ENCODE measurements at regions not wholly inside any gene's neighbourhood (a gene's known extent, or its start where the extent isn't known, plus 50 kb on each side); places are given as distances from the start of the nearest gene placed in this dataset.

GRCh38 chr6:167730441-167730840, 96.3 kb upstream of the AFDN start:
- H3K27me3 ChIP-seq (ENCODE audit: insufficient read depth, low read length): no peaks in the 10 kb centered on the region
- H3K36me3 ChIP-seq (ENCODE audit: insufficient read depth, low read length): no peaks in the 10 kb centered on the region
- H3F3A ChIP-seq (ENCODE audit: insufficient read depth, low read length): no peaks in the 10 kb centered on the region
- H3K4me3 ChIP-seq (ENCODE audit: low read depth, low read length, poor library complexity, severe bottlenecking): no peak overlapping the region
- no peaks in the 10 kb centered on the region for H4K20me1 ChIP-seq (ENCODE audit: insufficient read depth, low read length)
- H3K4me2 ChIP-seq (ENCODE audit: low read length): no peak overlapping the region
- H3K27ac ChIP-seq (ENCODE audit: low read depth, low read length, poor library complexity, severe bottlenecking): no peak overlapping the region
- H3K9me2 ChIP-seq (ENCODE audit: low read depth, low read length): no peaks in the 10 kb centered on the region
- no peak overlapping the region for H3K9ac ChIP-seq (ENCODE audit: low read length)
- no peaks in the 10 kb centered on the region for H3K79me2 ChIP-seq (ENCODE audit: insufficient read depth, low read length)
- H2AFZ ChIP-seq (ENCODE audit: low read length): no peak overlapping the region
- H3K4me1 ChIP-seq (ENCODE audit: insufficient read depth, low read length, severe bottlenecking): no peaks in the 10 kb centered on the region
- no peaks in the 10 kb centered on the region for H3K9me3 ChIP-seq (ENCODE audit: low read length)
- no peak for TF ChIP-seq EZH2 (IDR thresholded peaks at IDR 0.05; ENCODE audit: borderline replicate concordance, low read length)
- TF ChIP-seq CTCF (IDR thresholded peaks at IDR 0.05; ENCODE audit: low read length): no peak

- no peak overlapping the region for H3K27ac ChIP-seq (ENCODE audit: low read depth, low read length, poor library complexity, severe bottlenecking)
- no peaks in the 10 kb centered on the region for H3F3A ChIP-seq (ENCODE audit: insufficient read depth, low read length)
- no peaks in the 10 kb centered on the region for H3K4me1 ChIP-seq (ENCODE audit: insufficient read depth, low read length, severe bottlenecking)
- no peak overlapping the region for H3K4me2 ChIP-seq (ENCODE audit: low read length)
- TF ChIP-seq CTCF (IDR thresholded peaks at IDR 0.05; ENCODE audit: low read length) (no peak), EZH2 (IDR thresholded peaks at IDR 0.05; ENCODE audit: borderline replicate concordance, low read length) (no peak)
- no peaks in the 10 kb centered on the region for H3K27me3 ChIP-seq (ENCODE audit: insufficient read depth, low read length)
- no peak overlapping the region for H3K4me3 ChIP-seq (ENCODE audit: low read depth, low read length, poor library complexity, severe bottlenecking)
- H2AFZ ChIP-seq (ENCODE audit: low read length): no peak overlapping the region
- no peaks in the 10 kb centered on the region for H3K79me2 ChIP-seq (ENCODE audit: insufficient read depth, low read length)
- no peak overlapping the region for H3K9ac ChIP-seq (ENCODE audit: low read length)
- no peaks in the 10 kb centered on the region for H3K9me2 ChIP-seq (ENCODE audit: low read depth, low read length)
- no peaks in the 10 kb centered on the region for H3K9me3 ChIP-seq (ENCODE audit: low read length)
- H4K20me1 ChIP-seq (ENCODE audit: insufficient read depth, low read length): no peaks in the 10 kb centered on the region
- no peaks in the 10 kb centered on the region for H3K36me3 ChIP-seq (ENCODE audit: insufficient read depth, low read length)
Observed at GRCh38 chr6:167731216-167731615, 95.5 kb upstream of the AFDN start.

GRCh38 chr6:167731731-167732422, 94.8 kb upstream of the AFDN start:
- H2AFZ ChIP-seq (ENCODE audit: low read length): no peak overlapping the region
- no peak overlapping the region for H3K4me2 ChIP-seq (ENCODE audit: low read length)
- no peak overlapping the region for H3K9ac ChIP-seq (ENCODE audit: low read length)
- H3K79me2 ChIP-seq (ENCODE audit: insufficient read depth, low read length): no peaks in the 10 kb centered on the region
- TF ChIP-seq EZH2 (IDR thresholded peaks at IDR 0.05; ENCODE audit: borderline replicate concordance, low read length): no peak
- no peak for TF ChIP-seq CTCF (IDR thresholded peaks at IDR 0.05; ENCODE audit: low read length)
- no peak overlapping the region for H3K4me3 ChIP-seq (ENCODE audit: low read depth, low read length, poor library complexity, severe bottlenecking)
- no peak overlapping the region for H3K27ac ChIP-seq (ENCODE audit: low read depth, low read length, poor library complexity, severe bottlenecking)
- no peaks in the 10 kb centered on the region for H3K9me2 ChIP-seq (ENCODE audit: low read depth, low read length)
- H3K9me3 ChIP-seq (ENCODE audit: low read length): no peaks in the 10 kb centered on the region
- H4K20me1 ChIP-seq (ENCODE audit: insufficient read depth, low read length): no peaks in the 10 kb centered on the region
- no peaks in the 10 kb centered on the region for H3K36me3 ChIP-seq (ENCODE audit: insufficient read depth, low read length)
- H3K27me3 ChIP-seq (ENCODE audit: insufficient read depth, low read length): no peaks in the 10 kb centered on the region
- H3F3A ChIP-seq (ENCODE audit: insufficient read depth, low read length): no peaks in the 10 kb centered on the region
- H3K4me1 ChIP-seq (ENCODE audit: insufficient read depth, low read length, severe bottlenecking): no peaks in the 10 kb centered on the region

Data from OCI-LY1 (cell line).